ENCODE measurements at regions not wholly inside any gene's neighbourhood (a gene's known extent, or its start where the extent isn't known, plus 50 kb on each side); places are given as distances from the start of the nearest gene placed in this dataset.
"Not testable (repeated sequence)": the region's sequence is repeated elsewhere in the genome, so short reads cannot be mapped to it uniquely, and the experiment has no call there.

DNA sequence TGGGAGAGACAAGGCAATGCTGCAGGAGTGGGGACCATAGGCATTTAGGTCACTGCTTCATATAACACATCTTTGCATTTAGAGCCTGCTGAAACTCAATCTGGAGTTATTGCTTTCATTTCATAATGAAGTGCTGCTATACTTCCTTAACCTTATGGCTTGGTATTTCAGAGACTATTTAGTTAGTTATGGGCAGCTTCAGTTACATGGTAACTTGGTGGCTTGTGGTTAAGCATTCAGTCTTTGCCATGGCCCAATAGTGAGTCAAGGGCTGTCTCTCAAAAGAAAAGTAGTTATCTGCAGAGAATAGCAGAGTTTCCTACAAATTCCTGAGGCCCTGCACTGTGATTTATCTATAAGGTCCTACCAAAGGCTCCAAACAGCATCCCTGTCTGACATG is 271.6 kb downstream of the ZFY start:
- TF ChIP-seq, protein P1, sequence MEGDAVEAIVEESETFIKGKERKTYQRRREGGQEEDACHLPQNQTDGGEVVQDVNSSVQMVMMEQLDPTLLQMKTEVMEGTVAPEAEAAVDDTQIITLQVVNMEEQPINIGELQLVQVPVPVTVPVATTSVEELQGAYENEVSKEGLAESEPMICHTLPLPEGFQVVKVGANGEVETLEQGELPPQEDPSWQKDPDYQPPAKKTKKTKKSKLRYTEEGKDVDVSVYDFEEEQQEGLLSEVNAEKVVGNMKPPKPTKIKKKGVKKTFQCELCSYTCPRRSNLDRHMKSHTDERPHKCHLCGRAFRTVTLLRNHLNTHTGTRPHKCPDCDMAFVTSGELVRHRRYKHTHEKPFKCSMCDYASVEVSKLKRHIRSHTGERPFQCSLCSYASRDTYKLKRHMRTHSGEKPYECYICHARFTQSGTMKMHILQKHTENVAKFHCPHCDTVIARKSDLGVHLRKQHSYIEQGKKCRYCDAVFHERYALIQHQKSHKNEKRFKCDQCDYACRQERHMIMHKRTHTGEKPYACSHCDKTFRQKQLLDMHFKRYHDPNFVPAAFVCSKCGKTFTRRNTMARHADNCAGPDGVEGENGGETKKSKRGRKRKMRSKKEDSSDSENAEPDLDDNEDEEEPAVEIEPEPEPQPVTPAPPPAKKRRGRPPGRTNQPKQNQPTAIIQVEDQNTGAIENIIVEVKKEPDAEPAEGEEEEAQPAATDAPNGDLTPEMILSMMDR (IDR thresholded peaks at IDR 0.05; ENCODE audit: low read depth, low read length, poor library complexity, severe bottlenecking): not testable (repeated sequence)
- not testable (repeated sequence) for TF ChIP-seq EZH2phosphoT487 (IDR thresholded peaks at IDR 0.05; ENCODE audit: borderline replicate concordance, low read length)

Measured in DOHH2 (cell line).